ENCODE measurements at regions not wholly inside any gene's neighbourhood (a gene's known extent, or its start where the extent isn't known, plus 50 kb on each side); places are given as distances from the start of the nearest gene placed in this dataset.

DNA sequence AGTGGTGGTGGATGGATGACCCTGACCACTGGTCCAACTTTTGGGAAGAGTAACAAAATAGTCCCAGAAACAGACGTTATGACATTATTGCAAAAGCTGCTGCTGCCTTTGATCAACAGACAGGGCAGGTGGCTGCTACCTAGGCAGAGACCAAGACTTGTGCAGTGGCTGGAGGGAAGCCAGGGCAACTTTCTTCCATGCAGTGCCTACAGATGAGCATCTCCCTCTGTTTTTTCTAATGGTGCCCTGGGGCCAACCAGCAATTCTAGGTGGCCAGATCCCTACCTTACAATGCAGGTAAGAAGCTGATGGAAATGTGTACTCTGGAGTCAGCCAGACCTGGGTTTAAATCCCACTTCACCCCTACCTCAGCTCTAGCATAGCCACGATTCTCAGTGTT lies 283.1 kb upstream of the POU3F1 start:
- Histone ChIP-seq H3K36me3 (ENCODE audit: control insufficient read depth in 1 of 2, insufficient read depth in 2 of 2, low read length in 1 of 2) (no peaks in the 10 kb centered on the region), H3K4me3 (ENCODE audit: low read length in 2 of 2) (no peak overlapping the region), H3K27ac (ENCODE audit: low read depth in 1 of 2, low read length in 2 of 2) (no peak overlapping the region), H3K4me1 (ENCODE audit: control insufficient read depth in 1 of 2, insufficient read depth in 2 of 2, low read length in 2 of 2) (no peaks in the 10 kb centered on the region), H3K9me3 (ENCODE audit: control insufficient read depth, low read length) (peaks cover 3% of the 10 kb centered on the region), H3K27me3 (ENCODE audit: control insufficient read depth in 1 of 2, insufficient read depth in 2 of 2, low read length in 1 of 2) (no peaks in the 10 kb centered on the region)
- 60 to 62% methylated on average over 2 of the region's 2 CpGs for WGBS, 2 donors
- DNase-seq (no peak), ATAC-seq (ENCODE audit: low FRiP score) (no peak)
- intact Hi-C loops (cut with DNase I) = no loop called here

DNA sequence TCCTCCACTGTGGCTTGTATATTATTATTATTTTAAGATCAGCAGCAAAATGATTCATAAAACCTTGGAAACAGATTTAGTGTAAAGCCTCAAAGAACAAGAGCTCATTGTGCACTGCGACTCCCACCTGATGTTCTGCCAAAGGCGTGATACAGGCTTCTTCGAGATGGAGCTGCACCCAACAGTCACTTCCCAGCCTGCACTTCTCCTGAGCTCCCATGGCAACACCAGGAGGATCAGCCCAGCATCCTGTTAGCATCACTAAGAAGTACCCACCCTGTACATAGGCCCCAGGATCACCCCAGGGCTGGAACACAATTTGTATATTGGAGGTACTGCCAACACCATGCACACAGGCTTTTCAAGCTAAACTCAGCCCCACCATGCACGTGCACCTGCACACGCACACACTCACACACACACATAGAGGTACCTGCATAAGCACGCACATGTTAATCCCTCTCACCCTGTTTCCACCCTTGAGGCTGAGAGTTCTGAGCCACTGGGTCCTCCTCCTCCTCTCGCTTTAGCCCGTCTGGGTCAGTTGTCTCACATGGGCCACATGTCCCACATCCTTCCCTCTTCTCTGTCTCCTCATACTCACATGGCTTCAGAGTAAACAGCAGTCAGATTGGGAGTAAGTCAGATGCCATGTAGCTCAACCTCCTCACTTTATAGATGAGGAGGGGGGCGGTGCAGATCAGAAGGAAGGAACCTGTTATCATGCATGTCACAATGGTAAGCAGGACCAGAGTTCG lies 281.9 kb upstream of the POU3F1 start:
- Histone ChIP-seq H3K4me1 (ENCODE audit: control insufficient read depth in 1 of 2, insufficient read depth in 2 of 2, low read length in 2 of 2) (no peaks in the 10 kb centered on the region), H3K27me3 (ENCODE audit: control insufficient read depth in 1 of 2, insufficient read depth in 2 of 2, low read length in 1 of 2) (peaks cover 0 to 4% of the 10 kb centered on the region in 2 donors), H3K4me3 (ENCODE audit: low read length in 2 of 2) (no peak overlapping the region), H3K9me3 (ENCODE audit: control insufficient read depth, low read length) (peaks cover 7% of the 10 kb centered on the region), H3K27ac (ENCODE audit: low read depth in 1 of 2, low read length in 2 of 2) (no peak overlapping the region), H3K36me3 (ENCODE audit: control insufficient read depth in 1 of 2, insufficient read depth in 2 of 2, low read length in 1 of 2) (no peaks in the 10 kb centered on the region)
- ATAC-seq (ENCODE audit: low FRiP score) (no peak), DNase-seq (no peak)
- intact Hi-C loops (cut with DNase I) = no loop called here
- 49 to 59% methylated on average over 10 of the region's 10 CpGs for WGBS, 2 donors

DNA sequence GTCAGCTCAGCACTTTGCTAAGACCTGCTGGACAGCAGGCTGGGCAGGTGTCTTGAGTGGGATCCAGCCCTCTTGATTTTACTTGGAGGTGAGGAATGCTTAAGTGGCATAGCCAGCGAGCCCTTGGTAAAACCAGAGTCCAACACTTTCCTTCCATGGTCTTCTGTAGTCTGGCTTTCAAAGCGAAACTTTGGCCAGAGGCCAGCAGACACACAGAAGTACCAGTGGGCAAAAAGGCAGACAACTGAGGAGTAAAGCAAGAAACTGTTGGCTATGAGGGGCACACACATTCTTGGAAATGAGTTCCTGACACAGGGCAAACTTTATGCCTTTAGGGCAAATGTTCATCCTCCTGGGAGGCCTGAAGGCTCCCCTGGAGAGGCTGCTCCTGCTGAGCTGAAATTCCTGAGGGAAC lies 281.0 kb upstream of the POU3F1 start:
- Histone ChIP-seq H3K27me3 (ENCODE audit: control insufficient read depth in 1 of 2, insufficient read depth in 2 of 2, low read length in 1 of 2) (peaks cover 0 to 4% of the 10 kb centered on the region in 2 donors), H3K9me3 (ENCODE audit: control insufficient read depth, low read length) (peaks cover 7% of the 10 kb centered on the region), H3K36me3 (ENCODE audit: control insufficient read depth in 1 of 2, insufficient read depth in 2 of 2, low read length in 1 of 2) (no peaks in the 10 kb centered on the region), H3K27ac (ENCODE audit: low read depth in 1 of 2, low read length in 2 of 2) (no peak overlapping the region), H3K4me3 (ENCODE audit: low read length in 2 of 2) (no peak overlapping the region), H3K4me1 (ENCODE audit: control insufficient read depth in 1 of 2, insufficient read depth in 2 of 2, low read length in 2 of 2) (no peaks in the 10 kb centered on the region)
- 3 to 4% methylated on average over 2 of the region's 2 CpGs for WGBS, 2 donors
- ATAC-seq (ENCODE audit: low FRiP score) (no peak), DNase-seq (no peak)
- intact Hi-C loops (cut with DNase I) = no loop called here

DNA sequence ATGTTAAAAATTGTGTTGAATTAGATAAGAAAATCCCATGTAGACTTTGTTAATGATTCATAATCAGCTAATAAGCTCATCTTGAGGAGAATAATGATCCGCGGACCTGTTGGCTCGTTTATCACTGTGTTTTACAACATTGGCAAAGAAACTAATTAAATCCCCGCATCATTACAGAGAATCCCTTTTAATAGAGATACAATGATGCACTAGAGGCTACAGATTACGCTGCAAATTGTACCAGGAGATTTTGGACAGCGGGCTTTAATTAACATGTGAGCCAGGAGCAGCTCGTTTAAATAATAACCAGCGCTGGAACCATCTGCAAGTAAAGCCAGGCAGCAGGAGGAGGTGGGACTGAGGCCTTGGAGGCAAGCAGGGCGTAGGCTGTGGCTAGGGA lies 280.3 kb upstream of the POU3F1 start:
- Histone ChIP-seq H3K36me3 (ENCODE audit: control insufficient read depth in 1 of 2, insufficient read depth in 2 of 2, low read length in 1 of 2) (no peaks in the 10 kb centered on the region), H3K4me1 (ENCODE audit: control insufficient read depth in 1 of 2, insufficient read depth in 2 of 2, low read length in 2 of 2) (no peaks in the 10 kb centered on the region), H3K27me3 (ENCODE audit: control insufficient read depth in 1 of 2, insufficient read depth in 2 of 2, low read length in 1 of 2) (peaks cover 0 to 4% of the 10 kb centered on the region in 2 donors), H3K9me3 (ENCODE audit: control insufficient read depth, low read length) (peaks cover 7% of the 10 kb centered on the region), H3K27ac (ENCODE audit: low read depth in 1 of 2, low read length in 2 of 2) (no peak overlapping the region), H3K4me3 (ENCODE audit: low read length in 2 of 2) (no peak overlapping the region)
- 93 to 95% methylated on average over 9 of the region's 9 CpGs for WGBS, 2 donors
- DNase-seq = no peak
- intact Hi-C loops (cut with DNase I) = no loop called here
- ATAC-seq (ENCODE audit: low FRiP score) = no peak

DNA sequence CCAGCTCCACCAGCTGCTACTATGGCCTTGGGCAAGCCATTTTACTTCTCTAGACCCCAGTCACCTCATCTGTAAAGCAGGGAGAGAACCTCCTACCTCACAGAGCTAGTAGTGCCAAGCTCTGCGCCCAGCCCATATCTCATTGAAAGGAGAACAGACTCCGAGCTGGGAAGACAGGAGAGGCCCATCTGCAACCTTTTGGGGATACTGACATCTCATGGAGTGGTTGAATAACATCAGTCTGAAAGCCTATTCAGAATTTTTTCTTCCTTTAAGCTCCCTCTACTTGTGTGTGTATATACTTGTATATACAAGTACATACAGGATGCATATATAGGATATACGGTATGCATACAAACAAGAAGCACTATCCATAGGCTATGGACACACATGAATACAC lies 279.5 kb upstream of the POU3F1 start:
- Histone ChIP-seq H3K4me3 (ENCODE audit: low read length in 2 of 2) (no peak overlapping the region), H3K36me3 (ENCODE audit: control insufficient read depth in 1 of 2, insufficient read depth in 2 of 2, low read length in 1 of 2) (no peaks in the 10 kb centered on the region), H3K4me1 (ENCODE audit: control insufficient read depth in 1 of 2, insufficient read depth in 2 of 2, low read length in 2 of 2) (no peaks in the 10 kb centered on the region), H3K27me3 (ENCODE audit: control insufficient read depth in 1 of 2, insufficient read depth in 2 of 2, low read length in 1 of 2) (peaks cover 0 to 4% of the 10 kb centered on the region in 2 donors), H3K9me3 (ENCODE audit: control insufficient read depth, low read length) (peaks cover 7% of the 10 kb centered on the region), H3K27ac (ENCODE audit: low read depth in 1 of 2, low read length in 2 of 2) (no peak overlapping the region)
- WGBS, 2 donors = 32 to 33% methylated on average over 3 of the region's 3 CpGs
- no peak for DNase-seq
- no peak for ATAC-seq (ENCODE audit: low FRiP score)
- intact Hi-C loops (cut with DNase I) = no loop called here

DNA sequence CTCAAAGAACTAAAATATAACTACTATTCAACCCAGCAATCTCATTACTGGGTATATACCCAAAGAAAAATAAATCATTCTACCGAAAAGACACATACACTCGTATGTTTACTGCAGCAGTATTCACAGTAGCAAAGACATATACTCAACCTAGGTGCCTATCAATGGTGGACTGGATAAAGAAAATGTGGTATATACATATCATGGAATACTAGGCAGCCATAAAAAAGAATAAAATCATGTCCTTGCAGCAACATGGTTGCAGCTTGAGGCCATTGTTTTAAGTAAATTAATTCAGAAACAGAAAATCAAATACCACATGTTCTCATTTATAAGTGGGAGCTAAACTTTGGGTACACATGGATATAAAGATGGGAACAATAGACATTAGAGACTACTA lies 266.2 kb upstream of the POU3F1 start:
- intact Hi-C loops (cut with DNase I) = no loop called here
- Histone ChIP-seq H3K27ac (ENCODE audit: low read depth in 1 of 2, low read length in 2 of 2) (no peak overlapping the region), H3K4me3 (ENCODE audit: low read length in 2 of 2) (no peak overlapping the region), H3K4me1 (ENCODE audit: control insufficient read depth in 1 of 2, insufficient read depth in 2 of 2, low read length in 2 of 2) (no peaks in the 10 kb centered on the region), H3K27me3 (ENCODE audit: control insufficient read depth in 1 of 2, insufficient read depth in 2 of 2, low read length in 1 of 2) (no peaks in the 10 kb centered on the region), H3K36me3 (ENCODE audit: control insufficient read depth in 1 of 2, insufficient read depth in 2 of 2, low read length in 1 of 2) (no peaks in the 10 kb centered on the region), H3K9me3 (ENCODE audit: control insufficient read depth, low read length) (peaks cover 3% of the 10 kb centered on the region)
- DNase-seq (no peak), ATAC-seq (ENCODE audit: low FRiP score) (no peak)
- WGBS, 2 donors = 87 to 90% methylated on average over 2 of the region's 2 CpGs

DNA sequence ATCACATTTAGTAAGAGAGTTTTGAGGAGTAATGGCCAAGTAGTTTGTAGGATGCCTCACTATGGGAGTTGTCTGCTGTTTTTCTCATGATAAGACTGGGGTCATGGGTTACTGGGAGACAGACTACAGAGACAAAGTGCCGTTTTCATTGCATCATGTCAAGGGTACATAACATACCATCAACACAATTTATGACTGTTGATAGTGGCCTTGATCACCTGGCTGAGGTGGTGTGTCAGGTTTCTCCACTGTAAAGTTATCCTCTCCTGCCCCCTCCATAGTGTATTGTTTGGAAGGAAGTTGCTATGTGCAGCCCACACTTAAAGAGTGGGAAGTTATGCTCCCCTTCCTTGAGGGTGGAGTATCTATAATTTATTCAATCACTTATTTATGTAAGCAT lies 263.5 kb upstream of the POU3F1 start:
- Histone ChIP-seq H3K36me3 (ENCODE audit: control insufficient read depth in 1 of 2, insufficient read depth in 2 of 2, low read length in 1 of 2) (no peaks in the 10 kb centered on the region), H3K27me3 (ENCODE audit: control insufficient read depth in 1 of 2, insufficient read depth in 2 of 2, low read length in 1 of 2) (no peaks in the 10 kb centered on the region), H3K27ac (ENCODE audit: low read depth in 1 of 2, low read length in 2 of 2) (no peak overlapping the region), H3K4me1 (ENCODE audit: control insufficient read depth in 1 of 2, insufficient read depth in 2 of 2, low read length in 2 of 2) (no peaks in the 10 kb centered on the region), H3K9me3 (ENCODE audit: control insufficient read depth, low read length) (peaks cover 3% of the 10 kb centered on the region), H3K4me3 (ENCODE audit: low read length in 2 of 2) (no peak overlapping the region)
- DNase-seq (no peak), ATAC-seq (ENCODE audit: low FRiP score) (no peak)
- 43 to 71% methylated on average over 1 of the region's 1 CpG for WGBS, 2 donors
- intact Hi-C loops (cut with DNase I) = no loop called here

DNA sequence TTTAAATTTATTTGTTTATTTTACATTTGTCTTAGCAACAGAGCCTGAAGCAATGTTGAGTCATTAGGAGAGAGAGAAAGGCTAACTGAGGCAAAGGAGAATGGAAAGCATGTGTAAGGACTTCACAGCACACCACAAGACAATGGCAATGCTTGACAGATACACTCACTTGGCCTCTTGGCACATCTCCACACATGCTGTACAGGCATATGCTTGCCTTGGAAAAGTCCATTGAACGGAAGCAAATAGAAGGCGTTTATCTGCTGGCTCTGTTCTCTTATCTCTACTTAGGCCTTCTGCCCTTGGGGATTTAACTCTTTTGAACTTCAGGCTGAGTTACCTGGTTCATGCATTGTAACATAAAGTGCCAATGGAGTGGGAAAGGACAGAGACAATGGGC lies 262.2 kb upstream of the POU3F1 start:
- intact Hi-C loops (cut with DNase I) = no loop called here
- ATAC-seq (ENCODE audit: low FRiP score) = no peak
- Histone ChIP-seq H3K4me3 (ENCODE audit: low read length in 2 of 2) (no peak overlapping the region), H3K36me3 (ENCODE audit: control insufficient read depth in 1 of 2, insufficient read depth in 2 of 2, low read length in 1 of 2) (no peaks in the 10 kb centered on the region), H3K27ac (ENCODE audit: low read depth in 1 of 2, low read length in 2 of 2) (no peak overlapping the region), H3K27me3 (ENCODE audit: control insufficient read depth in 1 of 2, insufficient read depth in 2 of 2, low read length in 1 of 2) (no peaks in the 10 kb centered on the region), H3K4me1 (ENCODE audit: control insufficient read depth in 1 of 2, insufficient read depth in 2 of 2, low read length in 2 of 2) (no peaks in the 10 kb centered on the region), H3K9me3 (ENCODE audit: control insufficient read depth, low read length) (peaks cover 3% of the 10 kb centered on the region)
- DNase-seq = no peak
- WGBS, 2 donors = 61 to 64% methylated on average over 2 of the region's 2 CpGs

DNA sequence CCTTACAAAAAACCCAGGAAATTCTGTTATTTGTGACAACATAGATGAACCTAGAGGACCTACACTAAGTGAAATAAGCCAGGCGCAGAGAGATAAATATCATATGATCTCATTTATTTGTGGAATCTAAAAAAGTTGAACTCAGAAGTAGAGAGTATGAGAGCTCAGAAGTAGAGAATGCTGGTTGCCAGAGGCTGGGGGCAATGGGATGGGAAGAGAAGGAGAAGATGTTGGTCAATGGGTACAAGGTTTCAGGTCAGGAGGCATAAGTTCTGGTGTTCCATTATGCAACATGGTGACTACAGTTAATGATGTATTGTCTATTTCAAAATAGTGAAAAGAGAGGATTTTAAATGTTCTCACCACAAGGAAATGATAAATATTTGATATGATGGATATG lies 259.1 kb upstream of the POU3F1 start:
- Histone ChIP-seq H3K27me3 (ENCODE audit: control insufficient read depth in 1 of 2, insufficient read depth in 2 of 2, low read length in 1 of 2) (no peaks in the 10 kb centered on the region), H3K9me3 (ENCODE audit: control insufficient read depth, low read length) (peaks cover 3% of the 10 kb centered on the region), H3K27ac (ENCODE audit: low read depth in 1 of 2, low read length in 2 of 2) (no peak overlapping the region), H3K36me3 (ENCODE audit: control insufficient read depth in 1 of 2, insufficient read depth in 2 of 2, low read length in 1 of 2) (no peaks in the 10 kb centered on the region), H3K4me3 (ENCODE audit: low read length in 2 of 2) (no peak overlapping the region), H3K4me1 (ENCODE audit: control insufficient read depth in 1 of 2, insufficient read depth in 2 of 2, low read length in 2 of 2) (no peaks in the 10 kb centered on the region)
- DNase-seq (no peak), ATAC-seq (ENCODE audit: low FRiP score) (no peak)
- intact Hi-C loops (cut with DNase I) = no loop called here
- WGBS, 2 donors = 75 to 83% methylated on average over 1 of the region's 1 CpG

Measured in aorta (tissue), 5 donors.